CD4-positive, alpha-beta memory T cell (primary cell): ENCODE measurements at regions not wholly inside any gene's neighbourhood (a gene's known extent, or its start where the extent isn't known, plus 50 kb on each side); places are given as distances from the start of the nearest gene placed in this dataset.
"Not testable (repeated sequence)": the region's sequence is repeated elsewhere in the genome, so short reads cannot be mapped to it uniquely, and the experiment has no call there.

Experiments used
- CTCF ChIA-PET: fragments of 350-600 bp; sonication (Branson Sonifier 250); formaldehyde crosslinking; loops from one replicate; lab custom pipeline; 2021; ENCODE audit warnings: inconsistent platforms; ENCODE audit not compliant: partially characterized antibody; lab: Charles Lee
- POLR2A ChIA-PET: fragments of 350-600 bp; sonication (Branson Sonifier 250); formaldehyde crosslinking; loops from one replicate; lab custom pipeline; 2021; ENCODE audit not compliant: partially characterized antibody; lab: Charles Lee
- DNase-seq, 5 donors: peaks; one replicate each; pipeline versions ENCODE4 v3.0.0 to v3.0.0-alpha.2; 2020 to 2022; ENCODE audit warnings: mixed read lengths in 1 of 5
- H3K27ac ChIP-seq: one replicate; pipeline ENCODE4 v1.7.0; 2013; ENCODE audit warnings: low read depth, low read length
- H3K27me3 ChIP-seq: 2 replicates; pipeline ENCODE4 v1.7.0; 2013; ENCODE audit warnings: mild to moderate bottlenecking, low read length, moderate library complexity; ENCODE audit not compliant: insufficient read depth
- H3K36me3 ChIP-seq: 2 replicates; pipeline ENCODE4 v1.7.0; 2013; ENCODE audit warnings: mild to moderate bottlenecking, low read length, moderate library complexity; ENCODE audit not compliant: insufficient read depth
- H3K4me1 ChIP-seq: 2 replicates; pipeline ENCODE4 v1.7.0; 2013; ENCODE audit warnings: mild to moderate bottlenecking, low read length, moderate library complexity; ENCODE audit not compliant: insufficient read depth
- H3K4me3 ChIP-seq, 2 donors: one replicate each; pipeline ENCODE4 v1.7.0; 2013; ENCODE audit warnings: low read length in 2 of 2, mild to moderate bottlenecking in 1 of 2
- H3K9me3 ChIP-seq, 2 donors: one replicate each; pipeline ENCODE4 v1.7.0; 2013; ENCODE audit warnings: low read length in 2 of 2, control low read depth in 1 of 2; ENCODE audit not compliant: control insufficient read depth in 1 of 2
- H3K27ac Mint-ChIP-seq, 7 donors: one replicate each; pipeline ENCODE4 v1.8.0; 2020 to 2021; ENCODE audit warnings: mixed read lengths in 7 of 7, mild to moderate bottlenecking in 6 of 7, inconsistent platforms in 3 of 7, moderate library complexity in 3 of 7
- H3K27me3 Mint-ChIP-seq, 2 donors: one replicate each; pipeline ENCODE4 v1.8.0; 2020 to 2021; ENCODE audit warnings: mixed read lengths in 2 of 2
- H3K36me3 Mint-ChIP-seq, 2 donors: one replicate each; pipeline ENCODE4 v1.8.0; 2020 to 2021; ENCODE audit warnings: mixed read lengths in 2 of 2, inconsistent platforms in 1 of 2, mild to moderate bottlenecking in 1 of 2
- H3K4me1 Mint-ChIP-seq, 4 donors: one replicate each; pipeline ENCODE4 v1.8.0; 2020 to 2021; ENCODE audit warnings: mixed read lengths in 4 of 4, mild to moderate bottlenecking in 1 of 4
- H3K4me3 Mint-ChIP-seq, 8 donors: one replicate each; pipeline ENCODE4 v1.8.0; 2020 to 2021; ENCODE audit warnings: mixed read lengths in 8 of 8, mild to moderate bottlenecking in 7 of 8, moderate library complexity in 6 of 8, inconsistent platforms in 3 of 8
- H3K9me3 Mint-ChIP-seq, 8 donors: one replicate each; pipeline ENCODE4 v1.8.0; 2020 to 2021; ENCODE audit warnings: mixed read lengths in 8 of 8, mild to moderate bottlenecking in 5 of 8, inconsistent platforms in 3 of 8, moderate library complexity in 1 of 8
- intact Hi-C: fragments of 100-400 bp; cut with micrococcal nuclease; formaldehyde crosslinking; loops from one replicate; pipeline ENCODE4 v1.15.1; 2023

DNA sequence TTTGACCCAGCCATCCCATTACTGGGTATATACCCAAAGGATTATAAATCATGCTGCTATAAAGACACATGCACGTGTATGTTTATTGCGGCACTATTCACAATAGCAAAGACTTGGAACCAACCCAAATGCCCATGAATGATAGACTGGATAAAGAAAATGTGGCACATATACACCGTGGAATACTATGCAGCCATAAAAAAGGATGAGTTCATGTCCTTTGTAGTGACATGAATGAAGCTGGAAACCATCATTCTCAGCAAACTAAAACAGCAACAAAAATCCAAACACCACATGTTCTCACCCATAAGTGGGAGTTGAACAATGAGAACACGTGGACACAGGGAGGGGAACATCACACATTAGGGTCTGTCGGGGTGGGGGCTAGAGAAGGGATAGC, 889.1 kb downstream of the NR2F1-AS1 start:
- H3K9me3 Mint-ChIP-seq: peaks cover 0 to 14% (median 5%) of the 10 kb centered on the region in 8 donors
- H3K27ac Mint-ChIP-seq, H3K4me1 ChIP-seq, CTCF ChIA-PET, POLR2A ChIA-PET, H3K9me3 ChIP-seq, H3K4me1 Mint-ChIP-seq, H3K4me3 Mint-ChIP-seq, intact Hi-C loops, H3K27ac ChIP-seq, DNase-seq, H3K27me3 Mint-ChIP-seq, H3K27me3 ChIP-seq, H3K36me3 Mint-ChIP-seq, H3K36me3 ChIP-seq, H3K4me3 ChIP-seq: not testable (repeated sequence)

DNA sequence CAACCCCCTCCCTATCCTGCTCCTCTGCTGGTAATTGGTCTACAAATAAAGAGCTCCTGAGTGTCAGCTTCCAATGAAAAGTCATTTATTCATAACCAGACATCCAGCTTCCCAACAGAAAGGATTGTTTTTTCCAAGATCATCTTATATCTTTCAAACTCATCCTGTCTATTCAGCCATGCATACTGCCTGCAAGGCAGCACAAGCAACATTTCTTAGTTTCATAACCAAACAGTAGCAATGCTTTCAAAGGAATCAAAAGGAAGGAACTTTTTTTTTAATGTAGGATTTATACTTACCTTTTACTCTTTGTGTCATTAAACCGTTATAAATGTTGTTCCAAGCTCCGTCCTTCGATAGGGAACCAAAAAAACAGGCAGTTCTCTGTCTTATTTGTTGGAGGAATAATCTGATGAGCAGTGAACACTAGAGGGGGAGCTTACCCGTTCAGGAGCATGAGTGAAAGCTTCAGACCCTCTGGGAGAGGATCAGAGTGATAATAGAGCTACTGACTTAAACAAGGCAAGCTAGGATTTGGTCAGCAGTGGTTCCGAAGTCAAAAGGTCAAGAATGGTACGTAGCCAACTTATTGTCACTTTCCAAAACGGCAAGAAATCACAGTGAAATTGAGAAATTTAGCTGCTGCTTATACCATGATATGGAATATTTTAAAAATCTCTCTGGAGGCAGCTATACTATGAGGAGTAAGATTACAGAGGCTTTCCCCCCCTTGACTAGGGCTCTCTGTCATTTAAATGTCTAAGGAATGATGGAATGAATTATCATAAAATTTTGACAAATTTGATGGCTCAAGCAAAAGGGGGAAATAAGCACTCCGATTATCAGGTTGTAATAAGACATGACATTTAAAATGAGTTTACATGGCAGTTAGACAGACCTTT, 892.9 kb downstream of the NR2F1-AS1 start:
- no peak overlapping the region for H3K4me3 ChIP-seq
- CTCF ChIA-PET: interaction anchor here (0.8 kb wide), 1 partner anchor 9 kb away, joined by 4 read pairs; no protein-coding TSS in a partner anchor
- no peaks in the 10 kb centered on the region for H3K9me3 ChIP-seq
- no peaks in the 10 kb centered on the region for H3K36me3 ChIP-seq
- no peaks in the 10 kb centered on the region for H3K4me1 Mint-ChIP-seq
- no peaks in the 10 kb centered on the region for H3K27me3 Mint-ChIP-seq
- POLR2A ChIA-PET: no interaction called here
- H3K27me3 ChIP-seq: no peaks in the 10 kb centered on the region
- H3K4me3 Mint-ChIP-seq: no peak overlapping the region
- no peaks in the 10 kb centered on the region for H3K36me3 Mint-ChIP-seq
- H3K9me3 Mint-ChIP-seq: peaks cover 0 to 29% (median 9%) of the 10 kb centered on the region in 8 donors
- DNase-seq: no peak
- H3K4me1 ChIP-seq: no peaks in the 10 kb centered on the region
- no peak overlapping the region for H3K27ac Mint-ChIP-seq
- no peak overlapping the region for H3K27ac ChIP-seq
- intact Hi-C loops: no loop called here

DNA sequence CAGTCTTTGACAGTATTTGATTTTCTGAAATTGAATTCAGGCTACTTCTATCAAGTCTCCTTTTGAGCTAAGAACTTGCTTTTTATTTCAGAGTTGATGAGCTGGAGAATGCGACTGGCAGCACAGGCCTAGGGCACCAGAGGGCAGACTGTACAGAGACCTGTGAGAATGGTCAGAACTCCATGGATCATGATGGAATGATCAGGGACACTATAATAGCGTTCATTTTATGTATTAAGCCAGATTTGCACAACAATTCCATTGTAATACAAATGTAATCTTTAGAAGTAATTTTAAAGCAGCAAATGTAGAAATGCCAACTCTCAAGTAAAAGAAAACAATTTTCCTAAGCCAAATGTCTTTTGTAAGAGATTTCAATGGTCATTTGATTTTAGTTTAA, 902.4 kb downstream of the NR2F1-AS1 start:
- Mint-ChIP-seq H3K9me3 (peaks cover 0 to 8% (median 2%) of the 10 kb centered on the region in 8 donors), H3K4me1 (no peaks in the 10 kb centered on the region), H3K27me3 (no peaks in the 10 kb centered on the region), H3K36me3 (no peaks in the 10 kb centered on the region), H3K27ac (no peak overlapping the region), H3K4me3 (no peak overlapping the region)
- H3K36me3 ChIP-seq: no peaks in the 10 kb centered on the region
- DNase-seq: no peak
- H3K4me3 ChIP-seq: no peak overlapping the region
- POLR2A ChIA-PET: no interaction called here
- H3K27ac ChIP-seq: no peak overlapping the region
- H3K4me1 ChIP-seq: no peaks in the 10 kb centered on the region
- intact Hi-C loops: no loop called here
- H3K27me3 ChIP-seq: no peaks in the 10 kb centered on the region
- CTCF ChIA-PET: no interaction called here
- H3K9me3 ChIP-seq: no peaks in the 10 kb centered on the region

DNA sequence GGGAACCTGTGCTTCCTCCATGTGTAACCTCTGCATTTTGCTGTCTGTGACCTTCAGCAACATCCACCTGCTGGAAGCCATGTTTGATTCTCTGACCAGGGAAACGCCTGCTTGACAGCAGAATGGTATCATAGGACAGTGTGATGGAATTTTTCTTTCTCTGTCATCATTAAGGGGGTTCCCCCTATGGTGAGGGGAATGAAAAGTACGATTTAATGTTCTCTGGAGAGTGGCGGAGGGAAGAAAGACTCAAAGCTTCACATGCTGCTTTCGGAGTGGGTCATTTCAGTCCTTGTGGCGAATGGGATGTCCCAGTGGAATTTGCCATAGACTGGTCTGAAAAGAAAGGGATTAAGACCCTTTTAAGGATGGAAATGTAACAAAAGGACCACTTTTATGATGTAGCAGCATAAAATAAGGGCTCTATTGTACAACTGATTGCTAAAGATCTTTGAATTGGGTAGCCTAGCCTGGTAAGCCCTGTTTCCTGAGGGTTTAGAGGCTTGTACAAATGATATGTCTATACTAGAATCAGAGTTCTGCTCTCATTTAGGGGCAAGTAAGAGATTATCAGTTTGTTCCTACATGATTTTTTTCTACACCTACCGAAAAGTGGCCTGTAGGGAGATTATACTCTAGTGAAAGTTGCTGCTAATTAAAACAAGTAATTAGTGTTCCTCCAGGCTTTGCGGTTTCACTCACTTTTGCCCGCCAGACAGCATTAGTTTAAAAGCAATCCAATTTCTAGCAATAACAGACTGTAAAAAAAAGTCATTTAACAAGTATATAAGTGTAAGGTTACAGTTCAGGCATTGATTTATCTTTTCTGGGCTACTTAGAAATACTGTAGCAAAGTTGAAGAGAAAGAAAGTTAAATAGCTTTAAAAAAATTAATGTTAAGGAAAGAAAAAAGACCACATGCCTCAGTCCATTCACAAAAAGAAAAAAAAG, 904.5 kb downstream of the NR2F1-AS1 start:
- Histone ChIP-seq H3K36me3 (no peaks in the 10 kb centered on the region), H3K4me1 (no peaks in the 10 kb centered on the region), H3K27me3 (no peaks in the 10 kb centered on the region), H3K27ac (no peak overlapping the region), H3K9me3 (no peaks in the 10 kb centered on the region), H3K4me3 (no peak overlapping the region)
- no peaks in the 10 kb centered on the region for H3K4me1 Mint-ChIP-seq
- no peaks in the 10 kb centered on the region for H3K36me3 Mint-ChIP-seq
- no peaks in the 10 kb centered on the region for H3K27me3 Mint-ChIP-seq
- no peak overlapping the region for H3K4me3 Mint-ChIP-seq
- no peak overlapping the region for H3K27ac Mint-ChIP-seq
- ChIA-PET POLR2A (no interaction called here), CTCF (no interaction called here)
- DNase-seq: no peak
- H3K9me3 Mint-ChIP-seq: peaks cover 0 to 5% (median under 1%) of the 10 kb centered on the region in 8 donors
- intact Hi-C loops: no loop called here

DNA sequence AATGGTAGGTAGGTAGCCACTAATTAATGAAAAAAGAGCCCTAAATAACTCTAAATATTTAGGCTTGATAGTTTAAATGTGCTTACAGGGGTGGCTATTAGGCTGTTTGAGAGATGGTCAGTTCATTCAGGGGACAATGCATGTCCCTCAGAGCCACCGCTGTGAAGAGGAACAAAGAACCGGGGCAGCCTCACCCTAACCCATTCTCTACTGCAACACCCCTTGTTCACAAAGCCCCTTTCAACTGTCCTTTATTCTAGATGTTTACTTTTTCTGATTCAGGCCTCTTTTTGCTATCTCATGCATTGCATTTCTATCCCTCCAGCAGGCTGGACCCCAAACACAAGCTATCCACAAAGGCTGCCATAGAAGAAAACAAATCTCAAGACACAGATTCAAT, 906.7 kb downstream of the NR2F1-AS1 start:
- intact Hi-C loops: no loop called here
- Histone ChIP-seq H3K36me3 (no peaks in the 10 kb centered on the region), H3K27ac (no peak overlapping the region), H3K4me3 (no peak overlapping the region), H3K4me1 (no peaks in the 10 kb centered on the region), H3K9me3 (no peaks in the 10 kb centered on the region), H3K27me3 (no peaks in the 10 kb centered on the region)
- peaks cover 0 to 2% (median 0%) of the 10 kb centered on the region in 8 donors for H3K9me3 Mint-ChIP-seq
- H3K27ac Mint-ChIP-seq: no peak overlapping the region
- ChIA-PET POLR2A (no interaction called here), CTCF (no interaction called here)
- H3K4me3 Mint-ChIP-seq: no peak overlapping the region
- H3K27me3 Mint-ChIP-seq: no peaks in the 10 kb centered on the region
- DNase-seq: no peak
- H3K36me3 Mint-ChIP-seq: no peaks in the 10 kb centered on the region
- H3K4me1 Mint-ChIP-seq: no peaks in the 10 kb centered on the region

DNA sequence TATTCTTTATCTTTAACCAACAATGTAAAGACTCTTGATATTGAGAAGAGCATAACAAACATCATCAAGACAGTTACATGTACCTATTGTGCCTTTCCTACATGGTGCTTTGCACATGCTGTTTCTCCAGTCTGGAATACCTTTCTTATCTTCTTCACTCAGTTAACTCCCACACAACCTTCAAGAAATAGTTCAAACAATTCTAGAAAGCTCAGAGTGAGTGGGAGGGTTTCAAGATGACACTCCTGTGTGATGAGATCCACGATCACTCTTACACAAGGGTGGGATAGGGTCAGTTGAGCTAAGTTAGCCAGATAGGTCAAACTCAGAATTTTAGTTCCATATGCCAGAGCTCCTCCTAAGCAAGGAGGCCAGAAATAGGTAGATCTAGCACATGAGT, 915.5 kb downstream of the NR2F1-AS1 start:
- no peaks in the 10 kb centered on the region for H3K4me1 Mint-ChIP-seq
- H3K4me3 Mint-ChIP-seq: no peak overlapping the region
- ChIA-PET POLR2A (no interaction called here), CTCF (no interaction called here)
- no peaks in the 10 kb centered on the region for H3K27me3 ChIP-seq
- intact Hi-C loops: no loop called here
- H3K27ac ChIP-seq: no peak overlapping the region
- H3K36me3 Mint-ChIP-seq: no peaks in the 10 kb centered on the region
- no peaks in the 10 kb centered on the region for H3K36me3 ChIP-seq
- DNase-seq: no peak
- H3K9me3 Mint-ChIP-seq: peaks cover 0 to 16% (median 3%) of the 10 kb centered on the region in 8 donors
- no peaks in the 10 kb centered on the region for H3K9me3 ChIP-seq
- no peak overlapping the region for H3K4me3 ChIP-seq
- no peaks in the 10 kb centered on the region for H3K27me3 Mint-ChIP-seq
- H3K27ac Mint-ChIP-seq: no peak overlapping the region
- H3K4me1 ChIP-seq: no peaks in the 10 kb centered on the region

- no peak overlapping the region for H3K4me3 Mint-ChIP-seq
- no peaks in the 10 kb centered on the region for H3K27me3 ChIP-seq
- H3K4me1 ChIP-seq: no peaks in the 10 kb centered on the region
- intact Hi-C loops: no loop called here
- ChIA-PET POLR2A (no interaction called here), CTCF (no interaction called here)
- H3K27ac Mint-ChIP-seq: no peak overlapping the region
- H3K36me3 ChIP-seq: no peaks in the 10 kb centered on the region
- DNase-seq: no peak
- no peak overlapping the region for H3K27ac ChIP-seq
- H3K9me3 Mint-ChIP-seq: peaks cover 2 to 13% (median 6%) of the 10 kb centered on the region in 8 donors
- H3K27me3 Mint-ChIP-seq: no peaks in the 10 kb centered on the region
- no peaks in the 10 kb centered on the region for H3K4me1 Mint-ChIP-seq
- H3K4me3 ChIP-seq: no peak overlapping the region
- no peaks in the 10 kb centered on the region for H3K9me3 ChIP-seq
- no peaks in the 10 kb centered on the region for H3K36me3 Mint-ChIP-seq
Observed at GRCh38 chr5:92662741-92663140, 918.3 kb downstream of the NR2F1-AS1 start.
